Stimulated activated naive CD8-positive, alpha-beta T cell treated with anti-CD3 and anti-CD28 coated beads, Interleukin-15, amount 100 ng/mL, for 72 hours (primary cell): ENCODE measurements at regions not wholly inside any gene's neighbourhood (a gene's known extent, or its start where the extent isn't known, plus 50 kb on each side); places are given as distances from the start of the nearest gene placed in this dataset.
"Not testable (repeated sequence)": the region's sequence is repeated elsewhere in the genome, so short reads cannot be mapped to it uniquely, and the experiment has no call there.

Experiments used
- ATAC-seq: fragments of 150-1000 bp; cut with Tn5 transposase; 2 replicates; pipeline ENCODE4 v1.10.0; 2021; ENCODE audit warnings: mild to moderate bottlenecking, moderate library complexity
- DNase-seq, 2 donors: peaks; one replicate each; pipeline ENCODE4 v3.0.0; 2021 to 2022
- H3K27ac Mint-ChIP-seq, 2 donors: one replicate each; pipeline ENCODE4 v1.8.0; 2022; ENCODE audit warnings: mild to moderate bottlenecking in 2 of 2, mixed read lengths in 2 of 2, moderate library complexity in 2 of 2
- H3K27me3 Mint-ChIP-seq: one replicate; pipeline ENCODE4 v1.8.0; 2022; ENCODE audit warnings: mixed read lengths
- H3K4me1 Mint-ChIP-seq: one replicate; pipeline ENCODE4 v1.8.0; 2022; ENCODE audit warnings: mild to moderate bottlenecking, mixed read lengths
- H3K4me3 Mint-ChIP-seq, 2 donors: one replicate each; pipeline ENCODE4 v1.8.0; 2022; ENCODE audit warnings: mild to moderate bottlenecking in 2 of 2, mixed read lengths in 2 of 2, moderate library complexity in 1 of 2
- H3K9me3 Mint-ChIP-seq, 2 donors: one replicate each; pipeline ENCODE4 v1.8.0; 2022; ENCODE audit warnings: mixed read lengths in 2 of 2

DNA sequence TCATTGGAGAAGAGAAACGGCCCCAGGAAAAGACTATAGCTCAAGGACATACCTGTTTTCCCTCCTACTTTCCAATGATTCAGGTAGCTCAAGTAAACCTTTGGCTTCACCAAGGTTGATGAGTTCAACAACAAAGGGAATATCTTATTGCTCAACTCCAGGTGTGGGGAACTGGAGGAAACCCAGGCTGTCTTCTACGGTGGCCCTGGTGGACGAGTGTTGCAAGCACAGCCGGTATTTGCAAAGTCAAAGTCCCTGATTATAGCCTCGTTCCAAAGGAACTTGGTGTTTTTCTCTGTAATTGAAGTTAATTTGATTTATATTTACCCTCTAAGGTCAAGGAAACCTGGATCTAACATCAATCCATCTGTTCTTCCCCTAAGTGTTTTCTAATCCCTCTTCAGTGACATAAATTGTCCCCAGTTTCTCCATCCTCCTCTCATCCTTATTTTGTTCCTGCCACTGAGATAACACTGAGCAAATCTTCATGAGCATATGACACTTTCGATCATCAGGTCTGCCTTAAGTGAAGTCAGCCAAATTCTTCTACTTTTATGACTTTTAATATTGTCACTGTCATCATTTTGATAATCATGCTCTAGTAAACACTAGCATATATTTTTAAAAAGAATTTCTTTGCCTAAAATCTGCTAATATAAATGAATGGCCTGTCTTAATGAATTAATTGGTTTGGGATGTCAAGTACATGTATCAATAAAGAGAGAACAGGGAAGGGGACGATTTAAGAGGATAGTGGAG is 174.6 kb upstream of the TBX3 start:
- no peak for ATAC-seq
- H3K4me1 Mint-ChIP-seq, result no peaks in the 10 kb centered on the region
- H3K9me3 Mint-ChIP-seq, result peaks cover 4 to 13% of the 10 kb centered on the region in 2 donors
- DNase-seq, result no peak
- H3K4me3 Mint-ChIP-seq, result no peak overlapping the region
- no peak overlapping the region for H3K27ac Mint-ChIP-seq
- no peaks in the 10 kb centered on the region for H3K27me3 Mint-ChIP-seq

GRCh38 chr12:114855678-114856077 is 171.7 kb upstream of the TBX3 start:
- Mint-ChIP-seq H3K4me1 (no peaks in the 10 kb centered on the region), H3K9me3 (peaks cover 4 to 33% of the 10 kb centered on the region in 2 donors), H3K4me3 (no peak overlapping the region), H3K27ac (no peak overlapping the region), H3K27me3 (peaks cover 10% of the 10 kb centered on the region)
- ATAC-seq (no peak), DNase-seq (no peak)

DNA sequence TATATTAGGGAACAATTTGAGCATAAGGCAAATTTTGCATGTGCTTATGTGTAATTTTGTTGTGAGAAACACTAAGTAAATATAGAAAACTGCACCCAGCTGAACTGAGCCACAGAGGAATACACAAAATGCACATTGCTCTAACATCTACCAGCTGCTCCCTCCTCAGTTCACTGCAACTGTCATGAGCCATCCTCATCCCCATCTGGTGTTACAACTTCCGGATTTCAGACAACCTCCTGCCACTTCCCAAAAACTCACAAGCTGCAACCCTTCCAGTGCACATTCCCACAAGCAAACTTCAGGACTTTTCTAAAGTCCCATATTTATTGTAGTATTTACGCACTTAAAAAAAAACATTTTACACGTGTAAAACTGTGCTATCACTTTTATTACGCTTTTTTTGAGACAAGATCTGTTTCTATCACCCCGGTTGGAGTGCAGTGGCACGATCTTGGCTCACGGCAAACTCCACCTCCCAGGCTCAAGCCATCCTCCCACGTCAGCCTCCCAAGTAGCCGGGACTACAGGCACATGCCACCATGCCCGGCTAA is 169.1 kb upstream of the TBX3 start:
- Mint-ChIP-seq H3K9me3 (peaks cover 4 to 41% of the 10 kb centered on the region in 2 donors), H3K4me1 (no peaks in the 10 kb centered on the region), H3K27ac (no peak overlapping the region), H3K4me3 (no peak overlapping the region), H3K27me3 (peaks cover 10% of the 10 kb centered on the region)
- no peak for DNase-seq
- ATAC-seq, result no peak

DNA sequence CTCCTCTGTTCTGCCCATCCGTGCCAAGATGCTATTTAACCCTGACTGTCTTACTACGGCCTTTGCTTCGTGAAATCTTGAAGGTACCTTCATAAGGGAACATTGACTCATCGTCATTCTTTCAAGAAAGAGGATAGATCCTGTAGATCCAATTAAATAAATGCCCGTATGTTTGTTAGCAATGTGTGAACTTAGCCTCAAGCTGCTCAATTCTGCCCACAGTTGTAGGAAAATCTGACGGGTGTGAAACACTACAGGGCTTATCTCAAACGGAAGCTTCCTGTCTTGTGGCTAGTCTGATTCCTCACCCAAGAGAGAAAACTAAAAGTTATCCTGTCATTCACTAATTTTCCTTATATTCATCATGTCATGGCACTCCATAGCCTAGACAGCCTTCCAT is 168.0 kb upstream of the TBX3 start:
- peaks cover 10% of the 10 kb centered on the region for H3K27me3 Mint-ChIP-seq
- peaks cover 4 to 41% of the 10 kb centered on the region in 2 donors for H3K9me3 Mint-ChIP-seq
- no peaks in the 10 kb centered on the region for H3K4me1 Mint-ChIP-seq
- no peak for DNase-seq
- ATAC-seq, result no peak
- no peak overlapping the region for H3K27ac Mint-ChIP-seq
- no peak overlapping the region for H3K4me3 Mint-ChIP-seq

DNA sequence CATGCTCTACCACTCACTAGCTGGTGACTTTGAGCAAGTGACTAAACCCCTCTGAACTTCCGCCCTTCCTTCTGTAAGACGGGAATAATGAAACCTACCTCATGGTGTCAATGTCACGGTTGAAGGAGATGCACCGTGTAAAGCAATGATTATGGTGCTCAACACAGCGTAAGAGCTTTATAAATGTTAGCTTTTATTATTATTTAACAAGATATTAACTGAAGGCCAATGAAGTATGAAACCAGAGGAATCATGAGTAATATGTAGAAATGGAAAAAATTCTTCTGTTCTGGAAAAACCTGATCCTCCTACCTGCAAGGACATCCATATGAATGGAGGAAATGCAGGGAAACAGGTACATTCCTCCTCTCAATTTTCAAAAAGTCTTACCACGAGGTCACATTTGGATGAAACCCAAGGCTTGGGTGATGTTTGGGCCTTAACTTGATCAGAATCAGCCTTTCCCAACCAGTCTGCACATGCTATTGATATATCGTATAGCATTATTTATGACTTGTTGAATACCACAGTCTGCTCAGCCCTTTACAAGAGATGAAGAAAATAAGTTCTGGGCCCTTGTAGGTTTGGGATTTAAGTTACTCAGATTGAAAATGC is 166.8 kb upstream of the TBX3 start:
- Mint-ChIP-seq H3K27me3 (peaks cover 10% of the 10 kb centered on the region), H3K9me3 (peaks cover 4 to 41% of the 10 kb centered on the region in 2 donors), H3K4me3 (no peak overlapping the region), H3K4me1 (no peaks in the 10 kb centered on the region), H3K27ac (no peak overlapping the region)
- ATAC-seq (no peak), DNase-seq (no peak)

- no peak overlapping the region for H3K4me3 Mint-ChIP-seq
- peaks cover 10% of the 10 kb centered on the region for H3K27me3 Mint-ChIP-seq
- no peak for ATAC-seq
- no peak overlapping the region for H3K27ac Mint-ChIP-seq
- no peak for DNase-seq
- peaks cover 0 to 28% of the 10 kb centered on the region in 2 donors for H3K9me3 Mint-ChIP-seq
- H3K4me1 Mint-ChIP-seq, result no peaks in the 10 kb centered on the region
Observed at GRCh38 chr12:114848666-114849065, 164.7 kb upstream of the TBX3 start.

GRCh38 chr12:114847441-114848035 is 163.6 kb upstream of the TBX3 start:
- no peak for ATAC-seq
- Mint-ChIP-seq H3K4me1 (no peaks in the 10 kb centered on the region), H3K27me3 (peaks cover 4% of the 10 kb centered on the region), H3K4me3 (no peak overlapping the region), H3K9me3 (peaks cover 0 to 19% of the 10 kb centered on the region in 2 donors), H3K27ac (no peak overlapping the region)
- DNase-seq, result no peak

GRCh38 chr12:114846771-114847170 is 162.8 kb upstream of the TBX3 start:
- Mint-ChIP-seq H3K27ac (no peak overlapping the region), H3K9me3 (peaks cover 0 to 12% of the 10 kb centered on the region in 2 donors), H3K4me3 (no peak overlapping the region), H3K27me3 (no peaks in the 10 kb centered on the region), H3K4me1 (no peaks in the 10 kb centered on the region)
- ATAC-seq (no peak), DNase-seq (no peak)

DNA sequence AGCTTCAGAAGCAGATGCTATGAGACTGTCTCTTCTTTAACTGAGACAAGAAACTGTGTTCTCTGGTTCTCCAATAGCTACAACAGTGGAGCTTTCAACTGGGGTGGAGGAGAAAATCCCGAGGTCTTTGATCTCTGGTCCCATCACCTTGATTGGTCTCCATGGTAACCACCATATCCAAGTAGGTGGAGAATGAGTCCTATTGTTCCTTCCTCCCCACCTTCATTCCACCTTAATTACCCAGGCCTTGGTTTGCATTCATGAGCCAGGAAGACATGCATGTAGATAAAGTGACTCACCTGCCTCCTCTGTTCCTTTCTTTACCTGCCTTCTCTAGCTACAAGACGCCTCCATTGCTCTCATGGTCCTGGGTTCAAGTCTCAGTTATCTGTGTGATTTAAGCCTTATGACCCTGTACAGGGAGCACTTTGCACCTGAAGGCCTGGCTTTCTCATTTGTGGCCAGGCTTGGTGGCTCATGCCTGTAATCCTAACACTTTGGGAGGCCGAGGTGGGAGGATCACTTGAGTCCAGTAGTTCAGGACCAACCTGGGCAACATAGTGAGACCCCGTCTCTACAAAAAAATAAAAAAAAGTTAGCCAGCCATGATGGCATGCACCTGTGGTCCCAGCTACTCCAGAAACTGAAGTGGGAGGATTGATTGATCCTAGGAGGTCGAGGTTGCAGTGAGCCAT is 157.7 kb upstream of the TBX3 start:
- Mint-ChIP-seq H3K9me3 (no peaks in the 10 kb centered on the region), H3K27ac (no peak overlapping the region), H3K4me1 (no peaks in the 10 kb centered on the region), H3K27me3 (no peaks in the 10 kb centered on the region), H3K4me3 (no peak overlapping the region)
- no peak for DNase-seq
- ATAC-seq, result no peak

DNA sequence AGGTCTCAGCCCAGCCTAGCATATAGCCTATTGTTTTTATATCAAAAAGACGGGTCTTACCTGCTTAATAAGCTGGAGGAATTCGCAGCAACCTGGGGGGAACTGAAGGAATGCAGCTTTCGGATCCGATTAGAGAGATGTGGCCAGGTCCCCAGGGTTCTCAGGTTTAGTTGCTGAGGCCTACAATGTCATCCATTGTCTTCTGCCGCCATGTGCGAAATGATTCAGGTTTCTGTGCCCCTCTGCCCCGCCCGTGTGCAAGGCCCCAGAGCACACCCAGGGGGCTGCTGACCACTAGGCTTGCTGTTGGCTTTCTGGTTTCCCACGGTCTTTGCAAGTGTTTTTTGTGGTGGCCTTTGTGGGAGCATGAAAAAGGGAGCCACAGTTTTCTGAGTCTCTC is 154.5 kb upstream of the TBX3 start:
- H3K4me1 Mint-ChIP-seq, result no peaks in the 10 kb centered on the region
- no peak overlapping the region for H3K27ac Mint-ChIP-seq
- no peak for DNase-seq
- no peak overlapping the region for H3K4me3 Mint-ChIP-seq
- H3K9me3 Mint-ChIP-seq, result no peaks in the 10 kb centered on the region
- no peak for ATAC-seq
- no peaks in the 10 kb centered on the region for H3K27me3 Mint-ChIP-seq

- H3K9me3 Mint-ChIP-seq, result no peaks in the 10 kb centered on the region
Observed at GRCh38 chr12:114836609-114837008, 152.6 kb upstream of the TBX3 start.

GRCh38 chr12:114835031-114835430 is 151.1 kb upstream of the TBX3 start:
- H3K27me3 Mint-ChIP-seq, result no peaks in the 10 kb centered on the region
- H3K4me1 Mint-ChIP-seq, result no peaks in the 10 kb centered on the region
- DNase-seq (no peak), ATAC-seq (no peak)
- no peak overlapping the region for H3K27ac Mint-ChIP-seq
- no peak overlapping the region for H3K4me3 Mint-ChIP-seq
- H3K9me3 Mint-ChIP-seq, result no peaks in the 10 kb centered on the region

More at GRCh38 chr12:114836609-114837008, 152.6 kb upstream of the TBX3 start:
- DNase-seq, result no peak
- Mint-ChIP-seq H3K27ac (no peak overlapping the region), H3K4me1 (no peaks in the 10 kb centered on the region), H3K27me3 (no peaks in the 10 kb centered on the region), H3K4me3 (no peak overlapping the region)
- ATAC-seq, result no peak

DNA sequence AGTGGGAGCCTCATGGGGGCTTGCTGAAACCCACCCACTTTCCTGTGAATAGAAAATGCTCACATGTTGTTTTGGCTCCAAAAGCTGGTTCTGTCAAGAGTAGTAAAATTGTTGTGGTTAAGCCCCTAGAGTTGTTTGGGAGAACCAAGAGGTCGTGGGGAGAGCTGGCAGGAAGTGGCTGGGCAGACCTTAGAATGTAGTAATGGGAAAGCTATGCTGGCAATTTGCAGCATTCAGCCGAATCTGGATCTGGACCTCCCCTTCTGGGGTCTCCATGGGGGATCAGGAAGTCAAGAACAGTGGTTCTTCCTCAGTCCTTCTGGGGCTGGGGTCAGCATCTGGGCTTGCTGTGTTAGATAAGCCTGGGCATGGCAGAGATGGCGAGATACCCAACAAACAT is 150.6 kb upstream of the TBX3 start:
- DNase-seq, result no peak
- ATAC-seq, result no peak
- Mint-ChIP-seq H3K4me1 (no peaks in the 10 kb centered on the region), H3K27ac (no peak overlapping the region), H3K27me3 (no peaks in the 10 kb centered on the region), H3K4me3 (no peak overlapping the region), H3K9me3 (no peaks in the 10 kb centered on the region)

- Mint-ChIP-seq H3K9me3 (no peaks in the 10 kb centered on the region), H3K27ac (no peak overlapping the region), H3K4me3 (no peak overlapping the region), H3K4me1 (no peaks in the 10 kb centered on the region), H3K27me3 (no peaks in the 10 kb centered on the region)
- ATAC-seq (no peak), DNase-seq (no peak)
Observed at GRCh38 chr12:114829833-114830232, 145.9 kb upstream of the TBX3 start.

GRCh38 chr12:114829244-114829643 is 145.3 kb upstream of the TBX3 start:
- ATAC-seq, H3K9me3 Mint-ChIP-seq: not testable (repeated sequence)

DNA sequence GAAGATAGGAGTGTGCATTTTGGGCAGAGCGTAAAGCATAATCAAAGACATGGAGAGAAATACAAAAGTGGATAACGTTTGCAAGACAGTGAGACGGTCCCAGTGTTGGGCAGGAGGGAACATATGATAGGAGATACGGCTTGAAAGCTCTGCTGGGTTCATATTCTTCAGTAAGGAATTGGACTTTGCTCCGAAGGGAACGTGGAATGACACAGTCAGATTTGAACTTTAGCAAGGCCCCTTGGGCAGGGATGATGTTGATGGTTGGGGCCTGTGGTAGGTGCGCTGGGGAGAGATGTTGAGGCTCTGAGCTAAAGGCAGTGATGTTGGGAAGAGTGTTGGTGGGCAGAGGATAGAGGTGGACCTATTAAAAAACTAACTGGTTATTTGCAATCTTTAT is 143.5 kb upstream of the TBX3 start:
- DNase-seq (no peak), ATAC-seq (no peak)
- Mint-ChIP-seq H3K4me1 (no peaks in the 10 kb centered on the region), H3K27me3 (no peaks in the 10 kb centered on the region), H3K4me3 (no peak overlapping the region), H3K9me3 (no peaks in the 10 kb centered on the region), H3K27ac (no peak overlapping the region)

More at GRCh38 chr12:114829244-114829643, 145.3 kb upstream of the TBX3 start:
- not testable (repeated sequence) for H3K4me3 Mint-ChIP-seq, H3K4me1 Mint-ChIP-seq, H3K27me3 Mint-ChIP-seq, DNase-seq, H3K27ac Mint-ChIP-seq
